ENCODE measurements at regions not wholly inside any gene's neighbourhood (a gene's known extent, or its start where the extent isn't known, plus 50 kb on each side); places are given as distances from the start of the nearest gene placed in this dataset.

DNA sequence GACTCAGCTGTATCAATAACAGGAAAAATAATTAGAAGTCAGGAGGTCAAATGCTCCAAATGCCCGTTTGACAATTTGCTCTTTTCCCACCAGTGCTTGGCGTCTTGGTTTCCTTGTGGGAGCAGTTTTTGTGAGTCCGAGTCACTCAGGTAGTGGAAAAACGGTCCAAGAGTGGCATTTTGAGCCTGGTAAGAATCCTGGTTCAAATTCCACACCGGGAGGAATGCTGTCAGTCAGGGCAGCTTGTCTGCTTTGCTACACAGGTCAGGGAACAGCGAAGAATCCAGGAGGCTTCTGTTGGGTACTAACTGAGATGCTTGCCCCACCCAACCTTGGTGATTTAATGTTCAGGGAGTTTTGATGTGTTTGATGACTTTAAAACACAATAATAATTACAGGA, 209.5 kb downstream of the HERPUD2 start:
- TF ChIP-seq POLR2A (IDR thresholded peaks at IDR 0.05; ENCODE audit: low read length) = no peak
- TF ChIP-seq GATA1 (IDR thresholded peaks at IDR 0.05; ENCODE audit: low read depth, low read length) = no peak
